H7 (cell line): ENCODE measurements at regions not wholly inside any gene's neighbourhood (a gene's known extent, or its start where the extent isn't known, plus 50 kb on each side); places are given as distances from the start of the nearest gene placed in this dataset.
"Not testable (repeated sequence)": the region's sequence is repeated elsewhere in the genome, so short reads cannot be mapped to it uniquely, and the experiment has no call there.

Source experiments
- DNase-seq: peaks from one replicate; pipeline ENCODE4 v3.0.0; 2012
- H3K27me3 ChIP-seq: 2 replicates; pipeline ENCODE4 v1.6.0; 2011; ENCODE audit warnings: mild to moderate bottlenecking, low read length; ENCODE audit not compliant: control insufficient read depth, insufficient read depth
- H3K36me3 ChIP-seq: replicated peaks from 2 replicates; pipeline ENCODE4 v1.5.1; 2011; ENCODE audit warnings: low read length; ENCODE audit not compliant: control insufficient read depth, insufficient read depth
- H3K4me3 ChIP-seq: 2 replicates; pipeline ENCODE4 v1.5.1; 2011; ENCODE audit warnings: low read depth, mild to moderate bottlenecking, control low read depth, low read length, moderate library complexity; ENCODE audit not compliant: insufficient read depth

DNA sequence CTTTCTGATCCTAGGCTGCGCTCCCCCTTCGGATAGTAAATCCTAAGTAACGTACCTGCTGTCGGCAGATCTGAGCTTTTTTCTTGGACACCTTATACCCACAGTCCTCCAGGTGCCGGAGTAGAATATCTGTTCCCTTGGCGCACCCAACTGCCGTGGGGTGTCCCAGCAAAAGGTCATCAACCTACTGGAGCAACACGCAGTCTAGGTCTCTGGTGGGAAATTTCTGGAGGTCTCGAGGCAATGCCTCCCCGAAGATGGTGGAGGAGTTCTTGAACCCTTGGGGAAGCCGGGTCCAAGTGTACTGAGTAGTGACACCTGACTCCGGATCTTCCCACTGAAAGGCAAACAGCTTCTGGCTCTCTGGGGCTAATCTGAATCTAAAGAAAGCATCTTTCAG lies 129.3 kb upstream of the CCZ1B start:
- not testable (repeated sequence) for H3K27me3 ChIP-seq, H3K4me3 ChIP-seq, DNase-seq, H3K36me3 ChIP-seq

- not testable (repeated sequence) for H3K4me3 ChIP-seq, H3K27me3 ChIP-seq, H3K36me3 ChIP-seq, DNase-seq
Observed at GRCh38 chr7:6955990-6956566, 130.0 kb upstream of the CCZ1B start.

DNA sequence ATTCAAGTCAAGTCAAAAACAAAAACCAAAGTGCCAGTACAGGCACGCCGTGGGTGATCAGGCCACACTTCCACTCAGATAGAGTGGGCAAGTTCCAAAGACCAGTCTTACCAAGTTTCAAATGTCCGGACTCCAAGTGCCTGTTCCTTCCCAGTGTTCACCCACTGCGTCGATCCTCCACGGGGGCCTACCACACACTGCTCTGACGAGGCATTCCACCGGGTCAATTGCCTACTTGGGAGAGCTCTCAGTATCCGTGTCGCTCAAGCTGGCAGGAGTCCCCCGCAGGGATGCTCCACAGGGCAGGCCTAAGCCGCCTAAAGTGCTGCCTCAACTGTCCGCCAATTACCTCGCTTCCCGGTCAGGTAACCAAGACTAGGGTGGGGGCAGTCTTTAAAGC lies 132.3 kb upstream of the CCZ1B start:
- not testable (repeated sequence) for H3K27me3 ChIP-seq, DNase-seq

DNA sequence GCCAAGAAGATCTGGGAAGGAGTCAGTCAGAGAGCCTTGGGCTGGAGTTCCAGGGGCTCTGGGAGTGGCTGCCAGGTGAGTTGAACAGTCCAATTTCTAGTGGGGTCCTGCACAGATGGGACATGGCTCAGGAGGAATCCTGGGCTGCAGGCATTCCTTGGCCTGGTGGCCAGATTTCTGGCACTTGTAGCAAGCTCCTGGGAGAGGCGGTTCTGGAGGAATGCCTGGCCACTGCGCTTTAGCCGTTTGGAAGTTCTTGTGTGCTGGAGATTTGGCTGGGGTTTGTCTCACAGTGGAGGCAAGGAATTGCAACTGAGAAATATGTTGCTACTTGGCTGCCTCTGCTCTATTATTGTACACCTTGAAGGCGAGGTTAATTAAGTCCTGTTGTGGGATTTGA lies 133.9 kb upstream of the CCZ1B start:
- not testable (repeated sequence) for H3K4me3 ChIP-seq, DNase-seq, H3K36me3 ChIP-seq, H3K27me3 ChIP-seq

More for the DNA sequence above, 132.3 kb upstream of the CCZ1B start:
- not testable (repeated sequence) for H3K36me3 ChIP-seq, H3K4me3 ChIP-seq

GRCh38 chr7:6962871-6963270 lies 136.8 kb upstream of the CCZ1B start:
- DNase-seq, H3K4me3 ChIP-seq, H3K36me3 ChIP-seq, H3K27me3 ChIP-seq: not testable (repeated sequence)

GRCh38 chr7:6965051-6965450 lies 139.0 kb upstream of the CCZ1B start:
- H3K36me3 ChIP-seq, H3K4me3 ChIP-seq, H3K27me3 ChIP-seq, DNase-seq: not testable (repeated sequence)

DNA sequence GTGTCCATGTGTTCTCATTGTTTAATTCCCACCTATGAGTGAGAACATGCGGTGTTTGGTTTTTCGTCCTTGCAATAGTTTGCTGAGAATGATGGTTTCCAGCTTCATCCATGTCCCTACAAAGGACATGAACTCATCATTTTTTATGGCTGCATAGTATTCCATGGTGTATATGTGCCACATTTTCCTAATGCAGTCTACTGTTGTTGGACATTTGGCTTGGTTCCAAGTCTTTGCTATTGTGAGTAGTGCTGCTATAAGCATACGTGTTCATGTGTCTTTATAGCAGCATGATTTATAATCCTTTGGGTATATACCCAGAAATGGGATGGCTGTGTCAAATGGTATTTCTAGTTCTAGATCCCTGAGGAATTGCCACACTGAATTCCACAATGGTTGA lies 144.1 kb upstream of the CCZ1B start:
- H3K27me3 ChIP-seq, H3K36me3 ChIP-seq, H3K4me3 ChIP-seq, DNase-seq: not testable (repeated sequence)

- H3K4me3 ChIP-seq, H3K27me3 ChIP-seq, H3K36me3 ChIP-seq, DNase-seq: not testable (repeated sequence)
Observed at GRCh38 chr7:6974876-6975275, 148.8 kb upstream of the CCZ1B start.

GRCh38 chr7:6975346-6975745 lies 149.3 kb upstream of the CCZ1B start:
- not testable (repeated sequence) for H3K27me3 ChIP-seq, H3K4me3 ChIP-seq, H3K36me3 ChIP-seq, DNase-seq

- DNase-seq, H3K27me3 ChIP-seq, H3K4me3 ChIP-seq, H3K36me3 ChIP-seq: not testable (repeated sequence)
Observed at GRCh38 chr7:6977368-6977767, 151.3 kb upstream of the CCZ1B start.

DNA sequence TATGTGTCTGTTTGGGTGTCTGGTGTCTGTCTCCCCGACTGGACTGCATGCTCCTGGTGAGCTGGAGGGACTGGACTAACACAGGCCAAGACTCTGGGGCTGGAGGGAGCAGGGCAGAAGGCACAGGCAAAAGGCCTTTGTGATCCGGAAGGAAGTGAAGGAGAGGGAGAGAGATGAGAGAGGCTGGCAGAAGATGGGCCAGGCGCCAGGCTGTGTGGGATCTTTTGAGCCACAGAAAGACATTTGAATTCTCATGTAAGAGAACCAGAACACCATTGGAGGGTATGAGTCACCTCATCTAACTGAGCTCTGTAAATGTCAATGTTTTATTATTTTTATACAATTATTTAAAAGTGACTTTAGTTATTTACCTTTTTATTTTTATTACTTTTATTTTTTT lies 152.3 kb upstream of the CCZ1B start:
- not testable (repeated sequence) for DNase-seq, H3K36me3 ChIP-seq, H3K27me3 ChIP-seq, H3K4me3 ChIP-seq

- not testable (repeated sequence) for DNase-seq, H3K36me3 ChIP-seq, H3K4me3 ChIP-seq, H3K27me3 ChIP-seq
Observed at GRCh38 chr7:6979456-6979855, 153.4 kb upstream of the CCZ1B start.

DNA sequence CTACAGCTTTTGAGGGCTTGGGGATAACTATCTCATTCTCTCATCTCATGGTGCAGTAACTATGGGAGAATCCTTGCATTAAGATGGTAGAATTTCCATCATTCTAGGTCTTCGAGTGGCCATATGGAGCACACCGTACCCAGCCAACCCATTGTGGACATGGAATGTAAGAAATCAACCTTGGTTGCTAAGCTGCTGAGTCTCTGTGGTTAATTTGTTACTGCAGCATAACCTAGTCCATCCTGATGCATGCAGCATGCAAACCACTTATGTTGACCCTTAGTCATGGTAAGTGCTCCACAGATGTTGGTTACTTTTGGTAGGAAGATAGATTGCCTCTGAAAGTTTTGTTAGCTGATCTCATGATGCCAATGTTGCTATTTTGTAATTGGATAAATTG lies 156.3 kb upstream of the CCZ1B start:
- H3K4me3 ChIP-seq, H3K36me3 ChIP-seq, DNase-seq, H3K27me3 ChIP-seq: not testable (repeated sequence)

DNA sequence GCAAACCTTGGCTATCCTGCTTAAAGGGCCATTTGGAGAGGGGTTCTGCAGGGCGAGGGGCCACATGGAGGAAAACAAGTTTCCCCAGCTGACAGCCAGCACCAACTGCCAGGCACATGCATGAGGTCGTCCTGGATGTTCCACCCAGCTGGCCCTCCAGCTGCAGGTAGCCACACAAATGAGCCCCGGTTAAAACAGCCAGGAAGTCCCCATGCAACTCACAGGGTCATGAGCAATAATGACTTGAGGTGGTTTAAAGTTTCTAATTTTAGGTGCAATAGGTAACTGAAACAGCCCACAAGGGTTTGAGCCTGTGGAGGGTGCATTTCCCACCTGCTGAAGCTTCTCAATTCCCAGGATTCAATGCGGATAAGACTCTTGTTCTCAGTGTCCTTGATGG lies 160.8 kb upstream of the CCZ1B start:
- not testable (repeated sequence) for H3K4me3 ChIP-seq, H3K36me3 ChIP-seq, H3K27me3 ChIP-seq, DNase-seq

- H3K27me3 ChIP-seq, H3K36me3 ChIP-seq, H3K4me3 ChIP-seq, DNase-seq: not testable (repeated sequence)
Observed at GRCh38 chr7:6988608-6989007, 162.5 kb upstream of the CCZ1B start.

GRCh38 chr7:6989968-6990367 lies 163.9 kb upstream of the CCZ1B start:
- not testable (repeated sequence) for DNase-seq, H3K4me3 ChIP-seq, H3K36me3 ChIP-seq, H3K27me3 ChIP-seq
